ENCODE measurements at regions not wholly inside any gene's neighbourhood (a gene's known extent, or its start where the extent isn't known, plus 50 kb on each side); places are given as distances from the start of the nearest gene placed in this dataset.

GRCh38 chr2:104790901-104791495 lies 62.9 kb upstream of the POU3F3 start:
- ATAC-seq (replicated peaks in 6 of 8), result peak in 1 of 8 experiments; percentile 19
- no peak overlapping the region for H3K27ac ChIP-seq
- no peak overlapping the region for H3K4me3 ChIP-seq
- in situ Hi-C loops (cut with MboI; ENCODE audit: low pct_unique_long_range_greater_than_20kb in 2 of 9, low sequenced_read_pairs in 9 of 9, unreplicated experiment in 9 of 9), result no loop called here
- WGBS, 10 experiments, result 0 to 60% (median 46%) methylated on average over 1 to 4 of the region's 4 CpGs; no CpG with 5 or more reads in 1 of the 10 experiments
- peaks cover 25 to 28% of the 10 kb centered on the region in 2 donors for H3K4me1 ChIP-seq (replicated peaks in 1 of 2)

DNA sequence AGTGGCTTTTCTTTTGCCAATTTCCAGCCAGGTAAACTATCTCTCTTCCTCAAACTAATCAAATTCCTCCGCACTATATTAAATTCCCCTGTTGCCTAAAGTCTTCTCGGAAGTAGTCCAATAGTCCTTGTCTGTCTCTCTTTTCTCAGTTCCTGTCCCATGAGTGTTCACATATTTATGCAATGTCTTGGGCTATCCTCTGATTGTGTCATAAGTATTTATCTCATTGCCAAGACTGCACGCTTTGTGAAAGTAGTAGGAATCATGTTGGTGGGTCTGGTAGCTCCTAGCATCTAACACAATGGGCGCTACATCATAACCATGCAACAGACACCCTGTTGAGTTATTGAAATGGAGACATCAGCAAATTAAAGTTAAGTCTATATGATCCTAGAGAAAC lies 59.9 kb upstream of the POU3F3 start:
- ATAC-seq (replicated peaks in 6 of 8), result no peak
- 23 to 100% (median 76%) methylated on average over 1 to 4 of the region's 4 CpGs; no CpG with 5 or more reads in 1 of the 10 experiments for WGBS, 10 experiments
- peaks cover 14 to 15% of the 10 kb centered on the region in 2 donors for H3K4me1 ChIP-seq (replicated peaks in 1 of 2)
- in situ Hi-C loops (cut with MboI; ENCODE audit: low pct_unique_long_range_greater_than_20kb in 2 of 9, low sequenced_read_pairs in 9 of 9, unreplicated experiment in 9 of 9), result no loop called here
- H3K4me3 ChIP-seq, result no peak overlapping the region
- no peak overlapping the region for H3K27ac ChIP-seq

GRCh38 chr2:104794441-104794840 lies 59.5 kb upstream of the POU3F3 start:
- no peak for ATAC-seq (replicated peaks in 6 of 8)
- in situ Hi-C loops (cut with MboI; ENCODE audit: low pct_unique_long_range_greater_than_20kb in 2 of 9, low sequenced_read_pairs in 9 of 9, unreplicated experiment in 9 of 9), result no loop called here
- no peak overlapping the region for H3K27ac ChIP-seq
- peaks cover 12 to 15% of the 10 kb centered on the region in 2 donors for H3K4me1 ChIP-seq (replicated peaks in 1 of 2)
- WGBS, 10 experiments, result 0 to 100% (median 97%) methylated on average over 1 to 2 of the region's 2 CpGs
- no peak overlapping the region for H3K4me3 ChIP-seq

All from motor neuron (in vitro differentiated cells).